Tibial nerve (tissue), 4 donors: ENCODE measurements at regions not wholly inside any gene's neighbourhood (a gene's known extent, or its start where the extent isn't known, plus 50 kb on each side); places are given as distances from the start of the nearest gene placed in this dataset.

ENCODE experiments used
- DNase-seq, 2 donors: peaks; one replicate each; pipeline ENCODE4 v3.0.0-alpha.2; 2019; ENCODE audit warnings: low spot score in 2 of 2
- H3K27ac ChIP-seq, 4 donors: fragments of 200-600 bp; sonication (generic) in 3 of 4; one replicate each; pipeline ENCODE4 v1.5.1; 2017 to 2019; ENCODE audit warnings: mild to moderate bottlenecking in 1 of 4
- H3K27me3 ChIP-seq, 2 donors: fragments of 200-600 bp; sonication (generic) in 1 of 2; one replicate each; pipeline versions ENCODE4 v1.5.1 to v1.6.0; 2017 to 2019
- H3K36me3 ChIP-seq, 3 donors: fragments of 200-600 bp; sonication (generic); one replicate each; pipeline ENCODE4 v1.5.1; 2018 to 2019
- H3K4me1 ChIP-seq, 4 donors: fragments of 200-600 bp; sonication (generic) in 3 of 4; one replicate each; pipeline ENCODE4 v1.5.1; 2017 to 2019
- H3K4me3 ChIP-seq, 4 donors: fragments of 200-600 bp; sonication (generic) in 3 of 4; one replicate each; pipeline ENCODE4 v1.5.1; 2017 to 2019; ENCODE audit warnings: mild to moderate bottlenecking in 1 of 4, moderate library complexity in 1 of 4
- H3K9me3 ChIP-seq, 4 donors: fragments of 200-600 bp; sonication (generic) in 3 of 4; one replicate each; pipeline ENCODE4 v1.5.1; 2017 to 2019
- CTCF ChIP-seq, 5 experiments: fragments of 200-600 bp in 3 of 5; fragments of 450-650 bp in 2 of 5; sonication (generic) in 3 of 5; IDR thresholded peaks; one replicate each; pipeline ENCODE4 v1.5.1; 2016 to 2019; ENCODE audit warnings: antibody characterized with exemption in 5 of 5, mild to moderate bottlenecking in 3 of 5, moderate library complexity in 2 of 5
- EP300 ChIP-seq, 2 donors: sonication (generic); formaldehyde crosslinking; IDR thresholded peaks; one replicate each; pipeline ENCODE4 v1.6.1; 2017; ENCODE audit warnings: antibody characterized with exemption in 2 of 2, mild to moderate bottlenecking in 1 of 2
- POLR2A ChIP-seq, 2 donors: fragments of 450-650 bp; IDR thresholded peaks; one replicate each; pipeline ENCODE4 v1.6.1; 2017; ENCODE audit warnings: antibody characterized with exemption in 2 of 2, mild to moderate bottlenecking in 2 of 2, moderate library complexity in 2 of 2
- WGBS, 2 donors: methylation state at CpG; one replicate each; pipeline ENCODE4 v1.1.5; 2018; 5-methylcytosine and 5-hydroxymethylcytosine counted together

DNA sequence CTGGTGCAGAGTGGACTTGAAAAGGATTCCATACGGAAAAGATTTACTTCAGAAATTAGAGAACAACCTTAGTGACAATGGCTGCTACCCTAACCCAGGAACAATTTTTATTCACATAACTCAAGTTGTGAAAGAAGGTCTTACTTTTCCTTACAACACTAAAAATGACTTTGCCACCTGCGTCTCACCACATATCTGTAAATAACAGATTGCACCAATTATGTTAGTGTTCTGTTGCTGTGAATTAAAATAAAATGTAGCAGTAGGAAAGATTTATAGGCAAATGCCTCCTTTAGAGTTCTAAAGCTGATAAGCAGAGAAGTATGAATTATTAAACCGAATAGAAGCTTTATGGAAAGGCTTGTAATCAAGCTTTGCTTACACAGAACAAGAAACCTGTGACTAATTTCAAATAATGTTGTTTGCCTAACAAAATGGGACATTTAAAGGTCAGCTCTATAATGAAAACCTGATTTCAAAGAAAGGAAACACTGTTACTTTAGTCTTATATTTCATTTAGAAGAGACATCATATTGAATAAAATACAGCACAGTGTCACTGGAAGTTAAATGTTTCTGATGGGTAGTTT, 2237.8 kb downstream of the LRRC4C start:
- H3K27ac ChIP-seq = no peak overlapping the region
- no peak for DNase-seq
- H3K36me3 ChIP-seq = no peaks in the 10 kb centered on the region
- no peaks in the 10 kb centered on the region for H3K9me3 ChIP-seq
- no peak overlapping the region for H3K4me3 ChIP-seq
- H3K27me3 ChIP-seq = no peaks in the 10 kb centered on the region
- TF ChIP-seq EP300 (IDR thresholded peaks at IDR 0.05) = no peak
- no peak for TF ChIP-seq POLR2A (IDR thresholded peaks at IDR 0.05)
- TF ChIP-seq CTCF (IDR thresholded peaks at IDR 0.05) = no peak
- 73 to 75% methylated on average over 3 of the region's 3 CpGs for WGBS, 2 donors
- no peaks in the 10 kb centered on the region for H3K4me1 ChIP-seq

GRCh38 chr11:39220501-39221230, 2238.8 kb downstream of the LRRC4C start:
- WGBS, 2 donors = 85 to 88% methylated on average over 3 of the region's 3 CpGs
- Histone ChIP-seq H3K4me1 (no peaks in the 10 kb centered on the region), H3K4me3 (no peak overlapping the region), H3K27ac (no peak overlapping the region), H3K27me3 (no peaks in the 10 kb centered on the region), H3K36me3 (no peaks in the 10 kb centered on the region), H3K9me3 (no peaks in the 10 kb centered on the region)
- DNase-seq = no peak
- TF ChIP-seq POLR2A (IDR thresholded peaks at IDR 0.05) (no peak), CTCF (IDR thresholded peaks at IDR 0.05) (no peak), EP300 (IDR thresholded peaks at IDR 0.05) (no peak)

DNA sequence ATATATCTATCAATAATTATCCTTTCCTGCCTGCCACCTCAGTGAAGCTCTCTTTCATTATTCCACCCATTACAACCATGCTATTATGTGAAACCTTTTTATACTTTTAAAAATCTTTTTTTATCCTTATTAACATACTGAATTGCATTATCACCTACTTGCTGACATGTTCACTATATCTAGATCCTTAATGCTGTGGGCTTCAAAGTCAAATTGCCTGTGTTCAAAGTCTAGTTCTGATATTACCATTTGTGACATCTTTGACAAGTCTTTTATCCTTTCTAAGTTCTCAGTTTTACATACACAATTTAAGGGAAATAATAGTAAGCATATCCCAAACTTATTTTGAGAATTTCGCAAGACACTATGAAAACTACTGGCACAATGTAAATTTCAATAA, 2239.4 kb downstream of the LRRC4C start:
- Histone ChIP-seq H3K4me3 (no peak overlapping the region), H3K27ac (no peak overlapping the region), H3K4me1 (no peaks in the 10 kb centered on the region), H3K36me3 (no peaks in the 10 kb centered on the region), H3K9me3 (no peaks in the 10 kb centered on the region), H3K27me3 (no peaks in the 10 kb centered on the region)
- TF ChIP-seq CTCF (IDR thresholded peaks at IDR 0.05) (no peak), EP300 (IDR thresholded peaks at IDR 0.05) (no peak), POLR2A (IDR thresholded peaks at IDR 0.05) (no peak)
- 93 to 98% methylated on average over 1 of the region's 1 CpG for WGBS, 2 donors
- no peak for DNase-seq

GRCh38 chr11:39209981-39210380, 2249.5 kb downstream of the LRRC4C start:
- no peak for TF ChIP-seq CTCF (IDR thresholded peaks at IDR 0.05)
- TF ChIP-seq EP300 (IDR thresholded peaks at IDR 0.05) = no peak
- TF ChIP-seq POLR2A (IDR thresholded peaks at IDR 0.05) = no peak
- H3K4me3 ChIP-seq = no peak overlapping the region
- H3K36me3 ChIP-seq = no peaks in the 10 kb centered on the region
- H3K27ac ChIP-seq = no peak overlapping the region
- no peaks in the 10 kb centered on the region for H3K4me1 ChIP-seq
- DNase-seq = no peak
- no peaks in the 10 kb centered on the region for H3K9me3 ChIP-seq
- H3K27me3 ChIP-seq = no peaks in the 10 kb centered on the region
- 87 to 96% methylated on average over 2 of the region's 2 CpGs for WGBS, 2 donors

DNA sequence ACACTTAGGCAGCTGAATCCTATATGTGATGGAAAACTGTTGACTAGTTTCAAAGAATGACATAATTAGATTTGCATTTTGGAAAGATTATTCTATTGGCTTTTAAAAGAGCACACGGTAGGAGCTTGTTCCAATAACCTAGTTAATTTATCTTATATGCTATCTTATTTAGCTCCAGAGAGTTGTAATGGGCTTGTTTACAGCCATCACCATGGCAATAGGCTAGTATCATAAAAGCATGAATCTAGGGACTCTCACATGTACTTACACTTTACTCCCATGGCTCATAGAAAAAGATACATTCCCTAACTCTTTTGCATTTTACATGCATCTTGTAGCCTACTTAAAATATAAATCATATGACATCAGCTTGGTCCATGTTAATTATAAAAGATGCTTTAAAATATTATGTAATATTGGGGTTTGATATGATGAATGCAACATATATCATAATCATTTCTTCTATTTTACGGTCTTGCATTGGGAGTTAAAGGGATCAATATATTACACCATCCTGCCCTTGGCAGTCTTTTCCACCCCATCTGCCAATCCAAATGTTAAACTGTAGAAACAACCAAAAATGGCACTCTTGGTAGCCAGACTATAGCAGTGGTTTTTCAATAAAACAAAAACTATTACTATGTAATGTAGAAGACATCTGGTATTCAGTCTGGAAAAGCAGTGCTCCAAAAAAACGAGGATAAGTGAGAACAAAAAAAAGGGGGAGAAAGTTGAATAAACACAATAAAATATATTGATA, 2254.0 kb downstream of the LRRC4C start:
- Histone ChIP-seq H3K27me3 (no peaks in the 10 kb centered on the region), H3K36me3 (no peaks in the 10 kb centered on the region), H3K27ac (no peak overlapping the region), H3K4me3 (no peak overlapping the region), H3K9me3 (no peaks in the 10 kb centered on the region), H3K4me1 (no peaks in the 10 kb centered on the region)
- TF ChIP-seq CTCF (IDR thresholded peaks at IDR 0.05) = no peak
- TF ChIP-seq POLR2A (IDR thresholded peaks at IDR 0.05) = no peak
- no peak for TF ChIP-seq EP300 (IDR thresholded peaks at IDR 0.05)
- DNase-seq = no peak
- 60% methylated on average over 3 of the region's 3 CpGs for WGBS, 2 donors
